HG03159 (cell line): ENCODE measurements at regions not wholly inside any gene's neighbourhood (a gene's known extent, or its start where the extent isn't known, plus 50 kb on each side); places are given as distances from the start of the nearest gene placed in this dataset.

Experiments
- ATAC-seq: cut with Tn5 transposase; IDR thresholded peaks from one replicate; pipeline ENCODE4 v1.9.1; 2021; ENCODE audit warnings: mild to moderate bottlenecking, moderate library complexity; ENCODE audit not compliant: unreplicated experiment

- ATAC-seq, result no peak
These were observed 67.7 kb upstream of the GCM1 start for GRCh38 chr6:53216301-53216700.

- ATAC-seq, result no peak
These were observed 65.5 kb upstream of the GCM1 start for GRCh38 chr6:53214172-53214571.

GRCh38 chr6:53210811-53211210 lies 62.2 kb upstream of the GCM1 start:
- ATAC-seq, result no peak

- no peak for ATAC-seq
These were observed 61.0 kb upstream of the GCM1 start for GRCh38 chr6:53209681-53210080.

- ATAC-seq, result no peak
These were observed 57.1 kb upstream of the GCM1 start for GRCh38 chr6:53205778-53206177.

GRCh38 chr6:53203483-53203882 lies 54.8 kb upstream of the GCM1 start:
- no peak for ATAC-seq

DNA sequence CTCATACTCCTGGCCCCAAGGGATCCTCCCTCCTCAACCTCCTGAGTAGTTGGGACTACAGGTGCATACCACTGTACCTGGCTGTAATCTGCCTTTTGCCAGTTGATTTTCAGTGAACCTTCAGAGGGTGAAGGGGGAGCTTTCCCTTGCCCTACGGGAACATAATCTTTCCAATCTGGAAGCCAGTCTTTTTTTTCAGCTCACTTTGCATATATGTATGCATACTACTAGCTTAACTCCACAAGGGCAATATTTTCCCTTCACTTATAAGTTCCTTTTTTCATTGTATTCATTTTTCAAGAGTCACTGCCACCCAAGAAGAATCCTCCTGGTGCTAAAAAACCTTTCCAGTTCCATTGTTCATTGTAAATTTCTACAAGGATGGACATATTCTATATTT lies 53.4 kb upstream of the GCM1 start:
- ATAC-seq, result no peak

DNA sequence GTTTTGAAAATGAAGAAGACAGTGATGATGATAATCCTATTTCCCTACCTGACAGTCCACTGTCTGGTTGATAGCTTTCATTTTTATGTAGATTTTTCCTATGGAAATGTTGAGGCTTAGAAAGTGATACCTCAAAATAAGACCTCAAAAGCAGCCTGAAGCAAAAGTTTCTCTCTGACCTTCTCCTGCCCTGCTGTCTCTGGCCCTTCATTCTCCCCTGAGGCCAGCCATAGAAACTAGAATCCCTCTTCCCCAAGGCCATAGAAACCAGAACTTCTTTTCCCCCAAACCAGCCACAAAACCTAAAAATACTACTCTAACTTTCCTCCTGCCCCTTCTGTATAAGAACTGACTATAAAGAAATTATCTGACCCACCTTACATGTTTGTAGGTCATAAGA lies 52.6 kb upstream of the GCM1 start:
- ATAC-seq, result no peak

DNA sequence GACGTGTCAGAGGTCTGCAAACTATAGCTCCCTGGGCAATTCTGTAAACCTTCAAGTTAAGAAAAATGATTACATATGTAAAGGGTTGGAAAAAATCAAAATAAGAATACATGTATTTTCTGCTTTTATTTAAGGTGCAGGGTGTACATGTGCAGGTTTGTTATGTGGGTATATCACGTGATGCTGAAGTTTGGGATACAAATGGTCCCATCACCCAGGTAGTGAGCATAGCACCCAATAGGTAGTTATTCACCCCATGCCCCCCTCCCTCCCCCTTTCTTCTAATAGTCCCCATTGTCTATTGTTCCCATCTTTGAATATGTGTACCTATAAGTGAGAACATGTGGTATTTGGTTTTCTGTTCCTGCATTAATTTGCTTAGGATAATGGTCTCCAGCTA lies 51.1 kb upstream of the GCM1 start:
- ATAC-seq, result no peak

DNA sequence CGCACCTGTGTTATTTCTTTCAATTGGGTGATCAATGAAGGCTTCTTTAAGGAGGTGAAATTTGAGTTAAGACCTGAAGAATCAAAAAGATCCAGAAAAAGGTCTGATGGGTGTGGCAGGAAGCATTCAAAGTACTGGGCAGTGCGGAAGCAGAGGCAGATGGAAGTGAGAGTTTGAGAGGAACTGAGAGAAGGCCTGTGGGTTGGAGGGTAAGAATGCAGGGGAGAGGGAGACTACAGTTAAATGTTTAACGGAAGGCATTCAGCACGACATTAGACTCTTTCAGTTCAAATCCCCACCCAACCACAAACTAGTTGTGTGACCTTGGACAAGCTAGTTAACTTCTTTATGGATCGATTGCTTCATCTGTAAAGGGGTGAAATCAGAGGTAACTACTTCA lies 50.5 kb upstream of the GCM1 start:
- peak; percentile 99 for ATAC-seq
